ENCODE measurements at regions not wholly inside any gene's neighbourhood (a gene's known extent, or its start where the extent isn't known, plus 50 kb on each side); places are given as distances from the start of the nearest gene placed in this dataset.
"Not testable (repeated sequence)": the region's sequence is repeated elsewhere in the genome, so short reads cannot be mapped to it uniquely, and the experiment has no call there.

- in situ Hi-C loops (cut with MboI; ENCODE audit: low pct_unique_long_range_greater_than_20kb in 2 of 9, low sequenced_read_pairs in 9 of 9, unreplicated experiment in 9 of 9), result no loop called here
- 0 to 80% (median 46%) methylated on average over 1 to 2 of the region's 2 CpGs; no CpG with 5 or more reads in 2 of the 10 experiments for WGBS, 10 experiments
- Histone ChIP-seq H3K4me1 (replicated peaks in 1 of 2) (no peaks in the 10 kb centered on the region), H3K27ac (no peak overlapping the region), H3K4me3 (no peak overlapping the region)
- no peak for ATAC-seq (replicated peaks in 6 of 8)
These were observed 287.6 kb upstream of the TPK1 start for GRCh38 chr7:145123502-145123901.

GRCh38 chr7:145106001-145106400, 270.1 kb upstream of the TPK1 start:
- ATAC-seq (replicated peaks in 6 of 8), result peak in 1 of 8 experiments; percentile 49
- in situ Hi-C loops (cut with MboI; ENCODE audit: low pct_unique_long_range_greater_than_20kb in 2 of 9, low sequenced_read_pairs in 9 of 9, unreplicated experiment in 9 of 9), result no loop called here
- no peak overlapping the region for H3K27ac ChIP-seq
- H3K4me3 ChIP-seq, result no peak overlapping the region
- 0 to 60% (median 60%) methylated on average over 1 of the region's 1 CpG; no CpG with 5 or more reads in 5 of the 10 experiments for WGBS, 10 experiments
- H3K4me1 ChIP-seq (replicated peaks in 1 of 2), result no peaks in the 10 kb centered on the region

DNA sequence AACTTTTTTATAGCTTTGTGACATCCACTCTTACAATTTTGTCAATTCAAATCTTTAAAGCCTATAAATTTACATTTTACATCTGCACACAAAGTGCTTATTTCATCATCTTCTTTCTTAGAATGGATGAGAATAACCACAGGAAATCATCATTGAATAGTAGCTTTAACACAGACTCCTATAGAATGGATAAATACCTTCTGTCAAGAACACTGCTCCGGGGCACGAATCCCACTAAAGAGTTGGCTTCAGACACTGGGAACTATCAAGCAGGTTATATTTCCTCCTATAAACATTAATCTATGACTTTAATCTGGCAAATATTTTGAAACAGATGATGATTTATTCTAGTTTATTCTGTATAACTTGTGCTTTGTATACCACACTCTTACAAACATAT, 269.7 kb upstream of the TPK1 start:
- Histone ChIP-seq H3K4me3 (no peak overlapping the region), H3K4me1 (replicated peaks in 1 of 2) (no peaks in the 10 kb centered on the region), H3K27ac (no peak overlapping the region)
- WGBS, 10 experiments, result 0 to 86% (median 64%) methylated on average over 1 to 2 of the region's 2 CpGs; no CpG with 5 or more reads in 1 of the 10 experiments
- ATAC-seq (replicated peaks in 6 of 8), result no peak
- in situ Hi-C loops (cut with MboI; ENCODE audit: low pct_unique_long_range_greater_than_20kb in 2 of 9, low sequenced_read_pairs in 9 of 9, unreplicated experiment in 9 of 9), result no loop called here

DNA sequence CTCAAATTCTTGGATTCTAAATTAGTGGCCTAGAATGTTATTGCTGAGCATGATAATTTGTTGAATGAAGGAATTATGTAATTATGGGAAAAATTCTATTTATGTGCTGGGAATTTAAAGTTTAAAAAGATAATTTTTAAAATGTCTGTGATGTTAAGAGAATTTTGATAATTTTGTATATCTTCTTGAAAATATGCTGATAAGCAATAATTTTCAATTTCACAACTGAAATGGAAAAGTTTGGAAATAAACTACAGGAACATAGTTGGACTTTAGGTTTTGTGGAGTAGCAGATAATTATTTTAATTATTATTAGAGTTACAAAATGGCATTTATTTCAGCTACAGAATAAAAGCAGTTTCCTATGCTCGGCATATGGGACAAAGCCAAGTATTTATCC, 268.5 kb upstream of the TPK1 start:
- WGBS, 10 experiments, result 0 to 100% (median 30%) methylated on average over 1 of the region's 1 CpG; no CpG with 5 or more reads in 2 of the 10 experiments
- in situ Hi-C loops (cut with MboI; ENCODE audit: low pct_unique_long_range_greater_than_20kb in 2 of 9, low sequenced_read_pairs in 9 of 9, unreplicated experiment in 9 of 9), result no loop called here
- Histone ChIP-seq H3K4me1 (replicated peaks in 1 of 2) (no peaks in the 10 kb centered on the region), H3K4me3 (no peak overlapping the region), H3K27ac (no peak overlapping the region)
- no peak for ATAC-seq (replicated peaks in 6 of 8)

DNA sequence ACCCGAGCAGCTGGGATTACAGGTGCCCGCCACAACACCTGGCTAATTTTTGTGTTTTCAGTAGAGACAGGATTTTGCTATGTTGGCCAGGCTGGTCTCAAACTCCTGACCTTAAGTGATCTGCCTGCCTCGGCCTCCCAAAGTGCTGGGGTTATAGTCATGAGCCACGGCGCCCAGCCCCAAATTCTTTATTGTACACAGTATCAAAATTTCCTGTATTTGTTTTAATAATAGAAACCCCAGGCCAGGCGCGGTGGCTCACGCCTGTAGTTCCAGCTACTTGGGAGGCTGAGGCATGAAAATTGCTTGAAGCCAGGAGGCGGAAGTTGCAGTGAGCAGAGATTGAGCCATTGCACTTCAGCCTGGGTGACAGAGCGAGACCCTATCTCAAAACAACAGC, 266.3 kb upstream of the TPK1 start:
- ATAC-seq (replicated peaks in 6 of 8); H3K4me1 ChIP-seq (replicated peaks in 1 of 2); H3K27ac ChIP-seq; H3K4me3 ChIP-seq; in situ Hi-C loops (cut with MboI; ENCODE audit: low pct_unique_long_range_greater_than_20kb in 2 of 9, low sequenced_read_pairs in 9 of 9, unreplicated experiment in 9 of 9): not testable (repeated sequence)
- 0 to 93% (median 80%) methylated on average over 1 to 7 of the region's 10 CpGs for WGBS, 10 experiments

DNA sequence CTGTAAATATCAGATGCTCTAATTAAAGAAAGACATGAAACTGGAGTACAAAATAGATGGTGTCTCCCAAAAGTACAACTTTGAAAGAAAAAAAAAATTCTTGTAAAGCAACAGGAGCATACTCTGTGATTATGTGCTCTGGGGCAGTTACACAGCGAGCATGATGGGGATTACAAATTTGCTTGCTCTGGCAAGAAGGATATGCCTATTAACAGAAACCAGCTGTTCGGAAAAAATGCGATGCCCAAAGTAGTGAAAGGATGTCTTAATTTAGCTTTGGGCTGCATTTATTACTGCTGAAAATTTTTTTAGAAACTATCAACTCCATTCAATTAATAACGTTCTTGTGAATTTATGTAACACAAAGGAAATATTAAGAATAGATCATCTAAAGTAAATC, 256.9 kb upstream of the TPK1 start:
- 0 to 97% (median 62%) methylated on average over 2 to 4 of the region's 4 CpGs; no CpG with 5 or more reads in 1 of the 10 experiments for WGBS, 10 experiments
- Histone ChIP-seq H3K4me3 (no peak overlapping the region), H3K27ac (no peak overlapping the region), H3K4me1 (replicated peaks in 1 of 2) (no peaks in the 10 kb centered on the region)
- no peak for ATAC-seq (replicated peaks in 6 of 8)
- in situ Hi-C loops (cut with MboI; ENCODE audit: low pct_unique_long_range_greater_than_20kb in 2 of 9, low sequenced_read_pairs in 9 of 9, unreplicated experiment in 9 of 9), result no loop called here

- no peak overlapping the region for H3K27ac ChIP-seq
- ATAC-seq (replicated peaks in 6 of 8), result no peak
- no peaks in the 10 kb centered on the region for H3K4me1 ChIP-seq (replicated peaks in 1 of 2)
- WGBS, 10 experiments, result 0 to 100% (median 78%) methylated on average over 1 to 3 of the region's 3 CpGs; no CpG with 5 or more reads in 1 of the 10 experiments
- in situ Hi-C loops (cut with MboI; ENCODE audit: low pct_unique_long_range_greater_than_20kb in 2 of 9, low sequenced_read_pairs in 9 of 9, unreplicated experiment in 9 of 9), result no loop called here
- H3K4me3 ChIP-seq, result no peak overlapping the region
These were observed 252.4 kb upstream of the TPK1 start for GRCh38 chr7:145088111-145088745.

GRCh38 chr7:145082366-145083161, 246.7 kb upstream of the TPK1 start:
- no peak overlapping the region for H3K4me3 ChIP-seq
- WGBS, 10 experiments, result 0 to 100% (median 56%) methylated on average over 1 to 6 of the region's 6 CpGs; no CpG with 5 or more reads in 2 of the 10 experiments
- H3K27ac ChIP-seq, result no peak overlapping the region
- H3K4me1 ChIP-seq (replicated peaks in 1 of 2), result no peaks in the 10 kb centered on the region
- peak in 5 of 8 experiments; percentile 42 to 56 (median 45) for ATAC-seq (replicated peaks in 6 of 8)
- in situ Hi-C loops (cut with MboI; ENCODE audit: low pct_unique_long_range_greater_than_20kb in 2 of 9, low sequenced_read_pairs in 9 of 9, unreplicated experiment in 9 of 9), result no loop called here

DNA sequence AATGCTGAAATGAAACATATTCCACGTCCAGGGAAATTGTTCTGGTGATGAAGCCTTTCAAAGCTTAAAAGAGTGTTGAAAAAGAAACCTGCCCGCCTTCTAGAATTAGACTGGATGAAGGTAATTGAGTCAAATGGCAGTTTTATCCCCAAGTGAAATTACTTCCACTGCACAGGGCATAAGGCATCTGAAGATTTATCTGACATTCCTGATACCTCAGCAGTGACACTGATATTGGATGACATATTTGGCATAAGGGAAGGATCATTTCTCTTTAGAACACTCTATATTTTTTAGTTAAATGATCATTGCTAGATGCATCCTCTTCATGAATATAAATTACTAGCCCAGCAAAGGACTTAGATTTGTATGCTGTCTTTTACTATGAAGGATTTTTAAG, 229.6 kb upstream of the TPK1 start:
- in situ Hi-C loops (cut with MboI; ENCODE audit: low pct_unique_long_range_greater_than_20kb in 2 of 9, low sequenced_read_pairs in 9 of 9, unreplicated experiment in 9 of 9), result loop anchor here in 1 of 9 experiments (25.0 kb wide), 1 partner anchor 1022 kb away; no protein-coding TSS in a partner anchor
- no peak for ATAC-seq (replicated peaks in 6 of 8)
- no peak overlapping the region for H3K4me3 ChIP-seq
- no peaks in the 10 kb centered on the region for H3K4me1 ChIP-seq (replicated peaks in 1 of 2)
- H3K27ac ChIP-seq, result no peak overlapping the region
- whole genome bisulfite sequencing, 10 experiments, result 0 to 100% (median 14%) methylated on average over 1 to 2 of the region's 2 CpGs; no CpG with 5 or more reads in 2 of the 10 experiments

DNA sequence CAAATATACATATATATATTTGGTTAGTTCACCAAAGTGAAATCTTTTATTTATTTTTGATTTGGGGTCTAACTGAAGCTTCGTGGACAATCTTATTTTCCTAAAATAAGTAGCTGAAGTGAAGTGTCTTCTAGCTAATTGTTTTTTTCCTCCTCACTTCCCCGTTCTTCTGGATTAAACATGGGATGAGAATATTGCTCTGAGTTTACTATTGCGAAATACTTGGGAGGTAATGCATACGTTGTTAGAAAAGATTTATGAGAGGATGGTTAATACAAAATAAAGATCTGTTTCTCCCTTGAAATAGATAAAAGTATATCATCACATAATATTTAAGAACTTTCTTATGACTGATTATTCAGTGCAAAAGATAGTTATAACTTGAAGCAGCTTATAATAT, 228.3 kb upstream of the TPK1 start:
- WGBS, 10 experiments, result 2 to 100% (median 63%) methylated on average over 2 to 4 of the region's 4 CpGs
- in situ Hi-C loops (cut with MboI; ENCODE audit: low pct_unique_long_range_greater_than_20kb in 2 of 9, low sequenced_read_pairs in 9 of 9, unreplicated experiment in 9 of 9), result loop anchor here in 1 of 9 experiments (25.0 kb wide), 1 partner anchor 1023 kb away; no protein-coding TSS in a partner anchor

GRCh38 chr7:145053781-145054180, 217.9 kb upstream of the TPK1 start:
- no peak overlapping the region for H3K27ac ChIP-seq
- in situ Hi-C loops (cut with MboI; ENCODE audit: low pct_unique_long_range_greater_than_20kb in 2 of 9, low sequenced_read_pairs in 9 of 9, unreplicated experiment in 9 of 9), result loop anchor here in 1 of 9 experiments (25.0 kb wide), 1 partner anchor 1034 kb away; no protein-coding TSS in a partner anchor
- 0 to 89% (median 68%) methylated on average over 1 to 5 of the region's 5 CpGs; no CpG with 5 or more reads in 2 of the 10 experiments for WGBS, 10 experiments
- no peak for ATAC-seq (replicated peaks in 6 of 8)
- H3K4me3 ChIP-seq, result no peak overlapping the region
- no peaks in the 10 kb centered on the region for H3K4me1 ChIP-seq (replicated peaks in 1 of 2)

More for the DNA sequence above, 228.3 kb upstream of the TPK1 start:
- ATAC-seq (replicated peaks in 6 of 8), result no peak
- no peak overlapping the region for H3K27ac ChIP-seq
- H3K4me3 ChIP-seq, result no peak overlapping the region
- H3K4me1 ChIP-seq (replicated peaks in 1 of 2), result no peaks in the 10 kb centered on the region

GRCh38 chr7:145050415-145050814, 214.6 kb upstream of the TPK1 start:
- no peaks in the 10 kb centered on the region for H3K4me1 ChIP-seq (replicated peaks in 1 of 2)
- H3K4me3 ChIP-seq, result no peak overlapping the region
- no peak for ATAC-seq (replicated peaks in 6 of 8)
- no peak overlapping the region for H3K27ac ChIP-seq
- in situ Hi-C loops (cut with MboI; ENCODE audit: low pct_unique_long_range_greater_than_20kb in 2 of 9, low sequenced_read_pairs in 9 of 9, unreplicated experiment in 9 of 9), result loop anchor here in 1 of 9 experiments (25.0 kb wide), 1 partner anchor 1037 kb away; no protein-coding TSS in a partner anchor
- WGBS, 10 experiments, result 0 to 100% (median 67%) methylated on average over 1 of the region's 1 CpG; no CpG with 5 or more reads in 7 of the 10 experiments
